HG03442 (cell line): ENCODE measurements at regions not wholly inside any gene's neighbourhood (a gene's known extent, or its start where the extent isn't known, plus 50 kb on each side); places are given as distances from the start of the nearest gene placed in this dataset.

Source experiments
- ATAC-seq: cut with Tn5 transposase; IDR thresholded peaks from one replicate; pipeline ENCODE4 v1.9.1; 2021; ENCODE audit warnings: mild to moderate bottlenecking, moderate library complexity; ENCODE audit not compliant: unreplicated experiment

- ATAC-seq, result no peak
Observed at GRCh38 chr20:61123286-61123685, 128.8 kb upstream of the CDH4 start.

DNA sequence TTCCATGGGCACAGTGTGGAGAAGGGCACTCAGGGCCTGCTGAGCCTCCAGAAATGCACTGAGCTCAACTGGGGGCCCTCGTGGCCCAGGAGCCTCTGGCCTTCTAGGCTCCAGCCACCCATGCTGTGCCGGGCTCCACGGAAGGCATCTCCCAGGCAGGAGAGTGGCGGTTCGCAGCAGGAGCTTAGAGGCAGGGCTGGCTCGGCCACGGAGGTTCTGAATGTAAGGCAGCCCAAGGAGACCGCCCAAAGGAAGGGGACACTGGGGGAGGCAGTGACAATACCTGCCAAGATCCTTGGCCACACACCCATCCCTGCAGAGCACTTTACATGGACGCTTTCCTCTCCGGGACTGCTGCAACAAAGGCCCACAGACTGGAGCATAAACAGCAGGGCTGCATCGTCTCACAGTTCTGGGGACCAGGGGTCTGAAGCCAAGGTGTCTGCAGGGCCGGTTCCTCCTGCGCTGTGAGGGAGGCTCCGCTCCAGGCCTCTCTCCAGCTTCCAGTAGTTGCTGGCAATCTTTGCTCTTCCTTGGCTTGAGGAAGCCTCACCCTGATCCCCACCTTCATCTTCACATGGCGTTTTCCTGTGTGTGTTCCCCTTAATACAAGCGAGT lies 128.2 kb upstream of the CDH4 start:
- ATAC-seq, result no peak

GRCh38 chr20:61125076-61125475 lies 127.0 kb upstream of the CDH4 start:
- ATAC-seq, result no peak

DNA sequence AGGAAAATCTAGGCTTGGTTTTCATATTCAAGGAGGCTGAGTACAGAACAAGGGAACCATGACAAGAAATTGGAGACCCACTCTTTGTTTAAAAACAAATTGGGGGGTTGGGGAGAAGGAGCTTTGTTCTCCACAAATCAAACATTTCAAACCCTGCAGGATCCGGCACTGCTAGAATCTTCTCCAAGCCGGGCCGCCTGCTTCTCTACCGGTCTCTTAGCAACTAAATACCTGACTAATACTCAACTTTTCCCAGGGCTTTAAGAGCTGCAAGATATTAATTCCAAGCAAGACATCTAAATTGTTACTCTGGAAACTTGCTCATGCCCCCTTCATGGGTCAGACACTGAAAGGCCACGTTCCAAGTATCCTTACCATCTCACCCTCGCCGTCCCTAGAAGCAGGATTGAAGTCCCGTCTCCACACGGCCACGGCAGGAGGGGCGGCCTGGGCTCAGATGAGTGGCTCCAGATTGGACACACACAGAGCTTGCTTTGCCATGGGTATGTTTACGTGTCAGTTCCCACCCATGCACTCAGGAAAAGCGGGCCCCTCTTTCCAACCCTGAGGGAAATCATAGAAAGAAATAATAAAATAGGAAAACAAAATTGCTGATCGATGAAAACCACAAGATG lies 126.4 kb upstream of the CDH4 start:
- ATAC-seq, result no peak

GRCh38 chr20:61126369-61127195 lies 125.5 kb upstream of the CDH4 start:
- ATAC-seq, result no peak

DNA sequence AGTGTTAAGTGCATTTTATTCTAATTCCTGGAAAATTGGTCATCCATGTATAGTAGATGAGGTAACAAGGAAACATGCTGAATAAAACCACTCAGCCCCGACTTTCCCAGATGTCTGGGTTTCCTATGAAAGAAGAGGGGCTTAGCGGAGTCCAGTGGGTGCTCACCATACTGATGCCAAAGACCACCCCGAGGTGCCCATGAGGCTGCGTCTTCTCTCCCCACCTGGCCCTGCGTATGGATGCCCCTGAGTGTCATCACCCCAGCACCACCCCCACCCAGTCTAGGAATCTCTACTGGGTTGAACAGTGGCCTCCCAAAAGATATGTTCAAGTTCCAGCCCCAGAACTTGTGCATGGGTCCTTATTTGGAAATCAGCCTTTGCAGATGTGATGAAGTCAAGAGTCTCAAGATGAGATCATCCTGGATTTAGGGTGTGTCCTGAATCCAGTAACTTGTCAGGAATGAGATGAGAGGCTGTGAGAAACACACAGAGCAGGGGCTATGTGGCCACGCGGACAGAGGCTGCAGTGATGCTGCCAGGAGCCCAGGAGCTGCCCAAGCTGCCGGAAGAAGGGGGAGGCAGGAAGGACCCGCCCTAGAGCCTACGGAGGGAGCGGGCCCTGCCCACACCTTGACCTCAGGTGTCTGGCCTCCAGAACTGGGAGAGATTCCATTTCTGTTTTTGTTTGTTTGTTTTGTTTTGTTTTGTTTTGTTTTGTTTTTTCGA lies 124.6 kb upstream of the CDH4 start:
- ATAC-seq, result no peak

DNA sequence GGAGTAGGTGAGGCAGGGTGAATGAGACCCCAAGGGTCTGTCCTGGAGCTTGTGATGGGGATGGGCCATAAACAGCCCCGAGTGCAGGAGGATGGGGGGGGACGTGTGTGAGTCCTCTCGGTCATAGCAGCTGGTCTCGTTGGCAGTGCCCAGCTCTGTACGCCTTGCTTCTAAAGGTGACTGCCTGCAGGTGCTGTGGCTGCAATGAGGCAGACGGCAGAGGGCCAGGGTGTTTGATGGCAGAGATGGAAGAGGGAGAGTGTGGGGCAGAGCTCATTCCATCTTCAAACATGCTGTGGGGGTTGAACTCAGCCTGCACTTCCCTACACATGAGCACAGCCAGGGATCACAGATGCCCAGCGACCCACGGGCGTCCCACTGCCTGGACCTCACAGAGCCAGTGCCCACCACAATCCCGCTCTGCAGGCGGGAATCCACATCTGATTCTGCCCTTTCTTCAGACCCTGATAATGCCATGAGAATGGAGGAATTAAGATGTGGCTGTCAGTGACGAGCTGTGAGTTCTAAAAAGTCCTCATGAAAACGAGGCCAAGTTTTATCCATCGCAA lies 123.3 kb upstream of the CDH4 start:
- ATAC-seq, result no peak

DNA sequence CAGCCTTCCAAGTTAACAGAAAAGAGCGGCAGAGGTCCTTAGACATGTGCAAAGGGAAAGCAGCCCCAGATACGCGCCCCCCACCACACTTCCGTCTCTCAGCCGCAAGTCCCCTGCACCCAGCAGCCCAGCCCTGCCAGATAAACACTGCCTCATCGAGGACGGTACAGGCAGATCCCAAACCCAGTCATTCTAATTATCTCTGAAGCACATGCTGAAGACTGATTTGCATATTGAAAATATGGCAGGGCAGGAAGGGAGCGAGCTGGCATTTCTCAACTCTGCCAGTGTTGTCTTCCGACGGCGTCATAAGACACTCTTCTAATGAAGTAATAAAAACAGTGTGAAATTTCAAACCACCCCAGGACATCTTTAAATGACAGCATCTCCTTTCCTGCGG lies 122.8 kb upstream of the CDH4 start:
- ATAC-seq, result no peak

DNA sequence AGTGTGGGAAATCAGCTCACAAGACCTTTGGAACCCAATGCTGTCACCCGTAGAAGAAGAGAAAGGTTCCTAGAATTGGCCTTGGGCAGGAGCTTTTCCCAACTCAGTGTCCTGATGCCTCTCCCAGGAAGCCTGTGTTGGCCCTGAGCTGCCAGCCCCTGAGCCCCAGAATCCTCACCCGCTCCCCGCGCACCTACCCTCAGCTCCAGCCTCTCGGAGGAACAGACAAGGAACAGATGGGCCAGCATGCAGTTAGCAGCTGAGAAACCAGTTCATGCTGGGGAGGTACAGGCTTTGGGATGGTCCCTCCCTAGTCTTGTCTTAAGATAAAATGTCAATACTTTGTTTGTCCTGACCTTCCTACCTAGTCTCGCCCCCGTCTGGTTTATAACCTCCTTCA lies 121.9 kb upstream of the CDH4 start:
- ATAC-seq, result no peak

GRCh38 chr20:61131944-61132343 lies 120.1 kb upstream of the CDH4 start:
- ATAC-seq, result no peak

GRCh38 chr20:61133611-61134010 lies 118.5 kb upstream of the CDH4 start:
- no peak for ATAC-seq

DNA sequence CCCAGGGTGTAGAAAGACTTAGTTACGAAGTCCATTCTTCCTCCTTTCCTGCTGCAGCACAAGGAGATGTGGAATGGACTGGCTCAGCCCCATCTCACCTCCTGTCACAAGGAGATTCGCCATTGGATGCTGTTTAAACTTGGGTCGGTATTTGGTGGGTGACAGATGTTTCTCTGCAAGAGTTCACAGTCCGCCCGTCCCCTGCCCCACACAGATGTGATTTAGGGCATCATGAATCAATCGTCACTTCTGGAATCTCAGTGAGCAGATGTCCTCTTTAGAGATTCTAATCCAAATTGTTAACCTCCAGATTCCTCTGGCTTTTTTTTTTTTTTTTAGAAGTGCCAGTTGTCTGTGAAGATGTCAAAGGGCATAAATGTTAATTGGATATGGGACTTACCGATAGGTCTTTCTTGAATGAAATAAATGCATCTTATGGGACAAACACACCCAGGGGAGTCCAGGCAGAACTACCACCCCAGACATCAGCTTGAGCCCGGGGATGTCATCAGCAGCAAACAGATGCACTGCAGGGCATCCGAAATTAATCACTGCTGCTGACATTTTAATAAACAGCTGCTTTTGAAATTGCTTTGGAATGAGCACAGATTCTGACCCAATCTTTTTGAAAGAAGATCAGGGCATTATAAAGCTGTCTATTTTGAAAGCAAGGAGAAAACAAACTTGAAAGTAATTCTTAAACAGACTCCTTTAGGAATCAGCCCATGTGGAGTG lies 117.6 kb upstream of the CDH4 start:
- no peak for ATAC-seq

GRCh38 chr20:61135266-61135665 lies 116.8 kb upstream of the CDH4 start:
- ATAC-seq, result no peak

GRCh38 chr20:61135968-61136367 lies 116.1 kb upstream of the CDH4 start:
- ATAC-seq, result no peak

DNA sequence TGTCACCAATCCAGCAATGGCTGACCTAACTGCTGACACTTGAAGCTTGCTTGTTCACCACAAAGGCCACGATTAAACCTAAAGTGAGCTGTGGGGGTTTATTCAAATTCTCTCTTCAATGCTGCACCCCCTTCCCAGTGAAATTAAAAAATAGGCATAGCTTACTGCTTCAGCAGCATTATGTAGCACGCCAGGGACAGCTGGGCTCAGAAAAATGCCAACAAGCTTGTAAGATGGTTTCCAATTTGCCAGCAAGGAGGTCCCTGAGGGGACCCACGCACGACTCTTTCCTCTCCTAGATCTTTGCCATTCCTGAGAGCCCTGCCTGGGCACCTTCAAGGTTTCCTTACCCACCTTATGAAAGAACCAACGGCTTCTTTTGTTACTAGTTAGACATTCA lies 113.5 kb upstream of the CDH4 start:
- ATAC-seq, result no peak

GRCh38 chr20:61139031-61139430 lies 113.0 kb upstream of the CDH4 start:
- no peak for ATAC-seq

DNA sequence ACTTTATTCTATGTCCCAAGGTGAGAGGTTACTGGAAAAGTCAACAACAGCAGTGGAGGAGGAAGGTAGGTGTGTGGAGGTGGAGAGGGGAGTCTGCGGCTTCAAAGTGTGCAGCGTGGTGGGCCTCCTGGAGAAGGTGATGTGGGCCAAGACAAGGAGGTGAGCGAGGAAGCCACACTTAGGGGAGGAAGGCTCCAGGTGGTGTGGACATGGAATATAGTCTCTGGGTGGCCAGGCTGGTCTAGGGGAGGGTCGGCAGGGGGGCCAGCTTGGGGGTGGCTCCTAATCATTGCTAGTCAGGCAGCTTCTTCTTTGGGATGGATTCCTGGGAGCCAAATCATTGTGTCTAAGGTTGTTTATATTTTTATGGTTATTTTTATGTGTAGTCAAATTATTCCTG lies 111.5 kb upstream of the CDH4 start:
- ATAC-seq, result no peak

- ATAC-seq, result no peak
Observed at GRCh38 chr20:61146023-61146422, 106.0 kb upstream of the CDH4 start.

DNA sequence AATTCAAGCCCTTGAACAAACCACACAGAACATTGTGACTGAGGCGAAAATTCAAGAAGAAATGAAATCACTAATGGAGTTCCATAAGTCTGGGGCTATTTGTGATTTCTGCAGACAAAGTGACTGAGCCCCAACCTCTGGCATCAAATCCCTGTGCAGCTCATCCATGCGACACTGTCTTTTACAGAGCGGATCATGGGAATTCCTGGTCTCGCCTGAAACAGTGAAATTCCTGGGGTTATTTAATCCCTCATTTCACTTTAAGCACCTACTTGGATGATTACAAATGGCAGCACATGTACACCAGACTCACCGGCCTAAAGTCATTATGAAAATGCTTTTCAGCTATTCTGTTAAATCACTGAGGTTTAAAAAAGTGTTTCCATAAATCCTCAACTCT lies 102.4 kb upstream of the CDH4 start:
- ATAC-seq, result no peak

DNA sequence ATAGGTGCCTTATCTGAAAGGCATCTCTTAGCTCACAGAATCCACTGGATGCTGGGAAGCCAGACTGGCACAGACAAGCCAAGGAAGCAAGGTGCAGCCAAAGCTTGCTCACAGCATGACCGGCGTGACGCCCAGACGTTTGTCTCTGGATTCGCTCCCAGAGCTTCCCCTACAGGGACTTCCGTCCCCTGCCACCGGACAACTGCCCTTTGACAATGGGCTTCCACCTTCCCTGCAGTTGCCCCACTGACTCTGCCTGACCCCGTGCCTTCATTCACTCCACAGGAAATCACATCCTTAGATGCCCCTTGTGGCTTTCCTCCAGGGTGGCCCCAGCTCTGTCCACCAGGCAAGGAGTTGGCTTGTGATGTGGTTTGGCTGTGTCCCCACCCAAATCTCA lies 94.8 kb upstream of the CDH4 start:
- ATAC-seq, result no peak
